Left ventricle myocardium inferior (tissue), 1 donor: ENCODE measurements at regions not wholly inside any gene's neighbourhood (a gene's known extent, or its start where the extent isn't known, plus 50 kb on each side); places are given as distances from the start of the nearest gene placed in this dataset.
A peak's percentile ranks its signal among the peaks of the same experiment; 100 is the strongest.

Source experiments
- DNase-seq: peaks from one replicate; pipeline ENCODE4 v3.0.0-alpha.2; 2020
- H3K27ac ChIP-seq: fragments of 200-600 bp; replicated peaks from 2 replicates; pipeline ENCODE4 v1.8.0; 2021
- H3K27me3 ChIP-seq: fragments of 200-600 bp; 2 replicates; pipeline ENCODE4 v1.8.0; 2021; ENCODE audit warnings: low read depth
- H3K36me3 ChIP-seq: fragments of 200-600 bp; 2 replicates; pipeline ENCODE4 v1.8.0; 2021
- H3K4me1 ChIP-seq: fragments of 200-600 bp; 2 replicates; pipeline ENCODE4 v1.8.0; 2021
- H3K4me3 ChIP-seq: fragments of 200-600 bp; 2 replicates; pipeline ENCODE4 v1.8.0; 2021; ENCODE audit warnings: mild to moderate bottlenecking, moderate library complexity
- H3K9me3 ChIP-seq: fragments of 200-600 bp; replicated peaks from 2 replicates; pipeline ENCODE4 v1.8.0; 2021
- CTCF ChIP-seq: fragments of 200-600 bp; IDR thresholded peaks from 2 replicates; pipeline ENCODE4 v1.8.0; 2021; ENCODE audit warnings: antibody characterized with exemption, mild to moderate bottlenecking, borderline replicate concordance
- intact Hi-C: fragments of 100-400 bp; cut with micrococcal nuclease; formaldehyde crosslinking; loops from one replicate; pipeline ENCODE4 v1.11.0; 2022
- donor health status: DM: no; HTN: yes; CAD: no; lungs with severe emphysema.

DNA sequence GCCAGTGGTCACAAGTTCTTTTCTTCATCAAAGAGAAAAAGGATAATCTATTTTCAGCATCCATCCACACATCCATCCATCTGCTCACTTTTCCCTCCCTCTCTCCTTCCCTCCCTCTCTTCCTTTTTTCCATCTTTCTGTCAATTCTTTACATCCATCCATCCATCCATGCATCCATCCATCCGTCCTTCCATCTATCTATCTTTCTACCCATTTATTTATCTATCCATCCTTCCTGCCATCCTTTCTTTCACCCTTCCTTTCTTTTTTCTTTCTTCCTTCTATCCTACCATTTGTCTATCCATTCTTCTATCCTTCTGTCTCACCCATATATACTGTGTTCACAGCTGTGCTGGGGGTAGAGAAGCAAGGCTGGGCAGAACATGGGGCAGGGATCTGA lies 212.4 kb upstream of the GALNT2 start:
- Histone ChIP-seq H3K36me3 (no peaks in the 10 kb centered on the region), H3K4me3 (no peak overlapping the region), H3K9me3 (no peaks in the 10 kb centered on the region), H3K4me1 (peaks cover 2% of the 10 kb centered on the region), H3K27me3 (no peaks in the 10 kb centered on the region), H3K27ac (no peak overlapping the region)
- TF ChIP-seq CTCF, result no peak
- intact Hi-C loops, result no loop called here
- no peak for DNase-seq

DNA sequence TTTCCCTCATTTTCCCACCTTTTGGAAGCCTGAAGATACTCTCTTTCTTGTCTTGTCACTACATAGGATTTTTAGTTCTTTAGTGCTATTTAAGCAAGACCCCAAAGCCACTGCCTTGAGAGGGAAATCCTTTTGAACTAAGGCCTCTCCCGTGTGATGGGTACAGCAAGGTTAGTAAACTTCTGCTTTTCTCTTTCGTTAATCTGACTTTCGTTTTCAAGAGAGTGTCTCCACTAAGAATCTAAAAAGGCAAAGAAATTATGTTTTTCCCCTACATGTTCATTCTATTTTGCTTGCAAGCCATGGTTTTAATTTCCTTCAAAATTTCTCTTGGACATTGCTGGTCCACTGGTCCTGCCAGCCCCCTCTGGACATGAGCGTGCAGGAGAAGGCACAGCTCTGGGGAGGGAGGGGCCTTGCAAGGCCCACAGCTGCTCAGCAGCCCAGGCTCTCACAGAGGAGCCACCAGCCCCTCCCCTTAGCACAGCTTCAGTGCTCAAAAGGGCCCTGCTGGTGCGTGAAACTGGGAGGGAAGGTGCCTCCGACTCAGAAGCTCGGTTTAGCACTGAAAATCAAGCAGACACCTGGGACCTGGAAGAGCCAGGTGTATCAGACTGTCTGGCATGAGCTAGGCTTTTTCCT lies 210.9 kb upstream of the GALNT2 start:
- peak overlapping the region; percentile 10 for H3K4me3 ChIP-seq
- peaks cover 14% of the 10 kb centered on the region for H3K4me1 ChIP-seq
- H3K36me3 ChIP-seq, result no peaks in the 10 kb centered on the region
- no peak overlapping the region for H3K27ac ChIP-seq
- no peak for DNase-seq
- H3K9me3 ChIP-seq, result no peaks in the 10 kb centered on the region
- TF ChIP-seq CTCF, result no peak
- intact Hi-C loops, result no loop called here
- H3K27me3 ChIP-seq, result no peaks in the 10 kb centered on the region

- Histone ChIP-seq H3K4me3 (no peak overlapping the region), H3K36me3 (no peaks in the 10 kb centered on the region), H3K9me3 (no peaks in the 10 kb centered on the region), H3K27ac (no peak overlapping the region), H3K4me1 (peaks cover 28% of the 10 kb centered on the region), H3K27me3 (no peaks in the 10 kb centered on the region)
- no peak for TF ChIP-seq CTCF
- DNase-seq, result no peak
- intact Hi-C loops, result no loop called here
These were observed 209.5 kb upstream of the GALNT2 start for GRCh38 chr1:229857585-229857984.

DNA sequence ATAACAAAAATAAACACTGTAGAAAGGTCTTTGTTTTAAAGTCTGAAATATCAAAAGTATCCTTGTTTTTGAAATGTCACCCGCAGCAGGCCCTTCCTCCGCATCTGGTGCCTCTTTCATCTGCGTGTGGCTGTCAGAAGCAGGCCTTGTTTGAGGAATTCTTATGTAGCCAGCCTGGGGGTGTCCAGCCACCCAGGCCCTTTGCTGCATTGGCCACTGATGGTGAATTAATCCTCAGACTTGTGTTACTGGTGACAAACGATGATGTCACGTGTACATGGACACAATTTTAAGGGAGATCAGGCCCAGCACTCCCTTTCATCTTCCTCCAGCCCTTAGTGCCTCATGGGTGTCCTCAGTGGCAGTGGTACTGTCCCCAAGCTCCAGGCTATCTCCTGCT lies 208.0 kb upstream of the GALNT2 start:
- no peak overlapping the region for H3K4me3 ChIP-seq
- peaks cover 40% of the 10 kb centered on the region for H3K4me1 ChIP-seq
- no peaks in the 10 kb centered on the region for H3K9me3 ChIP-seq
- no peaks in the 10 kb centered on the region for H3K36me3 ChIP-seq
- TF ChIP-seq CTCF, result no peak
- no peak for DNase-seq
- H3K27ac ChIP-seq, result no peak overlapping the region
- intact Hi-C loops, result no loop called here
- H3K27me3 ChIP-seq, result no peaks in the 10 kb centered on the region

DNA sequence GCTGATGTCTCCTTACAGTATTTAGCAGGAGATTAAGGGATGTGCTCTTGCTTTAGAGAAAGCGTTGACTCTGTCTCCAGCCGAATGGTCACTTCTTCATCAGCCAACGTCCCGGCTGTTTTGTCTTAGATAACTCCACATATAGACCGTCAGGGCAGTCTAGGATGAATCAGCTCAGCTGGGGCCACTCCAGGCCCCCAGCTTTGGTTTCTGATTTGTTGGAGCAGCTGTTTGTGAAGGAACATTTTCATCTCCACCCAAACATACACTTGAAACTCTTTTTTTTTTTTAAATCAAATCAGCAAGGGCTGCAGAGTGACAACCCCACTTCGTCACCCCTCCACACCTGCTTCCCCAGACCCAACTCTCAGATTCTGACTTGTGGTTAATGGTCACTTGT lies 206.1 kb upstream of the GALNT2 start:
- Histone ChIP-seq H3K4me1 (peaks cover 54% of the 10 kb centered on the region), H3K27ac (no peak overlapping the region), H3K36me3 (no peaks in the 10 kb centered on the region), H3K4me3 (no peak overlapping the region), H3K9me3 (no peaks in the 10 kb centered on the region), H3K27me3 (peaks cover 5% of the 10 kb centered on the region)
- intact Hi-C loops, result no loop called here
- TF ChIP-seq CTCF, result no peak
- no peak for DNase-seq
